ENCODE measurements at regions not wholly inside any gene's neighbourhood (a gene's known extent, or its start where the extent isn't known, plus 50 kb on each side); places are given as distances from the start of the nearest gene placed in this dataset.
"Not testable (repeated sequence)": the region's sequence is repeated elsewhere in the genome, so short reads cannot be mapped to it uniquely, and the experiment has no call there.

- in situ Hi-C loops (cut with HindIII; ENCODE audit: low sequenced_read_pairs) = no loop called here
Measured at GRCh38 chr3:67145738-67146137, 147.6 kb downstream of the KBTBD8 start.

GRCh38 chr3:67154429-67154828 lies 156.3 kb downstream of the KBTBD8 start:
- in situ Hi-C loops (cut with HindIII; ENCODE audit: low sequenced_read_pairs) = no loop called here

- in situ Hi-C loops (cut with HindIII; ENCODE audit: low sequenced_read_pairs) = no loop called here
Measured at GRCh38 chr3:67167481-67167880, 169.4 kb downstream of the KBTBD8 start.

GRCh38 chr3:67171841-67172240 lies 173.7 kb downstream of the KBTBD8 start:
- in situ Hi-C loops (cut with HindIII; ENCODE audit: low sequenced_read_pairs) = no loop called here

- in situ Hi-C loops (cut with HindIII; ENCODE audit: low sequenced_read_pairs) = not testable (repeated sequence)
Measured at GRCh38 chr3:67173130-67173529, 175.0 kb downstream of the KBTBD8 start.

GRCh38 chr3:67176396-67176795 lies 178.3 kb downstream of the KBTBD8 start:
- in situ Hi-C loops (cut with HindIII; ENCODE audit: low sequenced_read_pairs) = no loop called here

- in situ Hi-C loops (cut with HindIII; ENCODE audit: low sequenced_read_pairs) = no loop called here
Measured at GRCh38 chr3:67192466-67192865, 194.4 kb downstream of the KBTBD8 start.

GRCh38 chr3:67196677-67197076 lies 198.6 kb downstream of the KBTBD8 start:
- in situ Hi-C loops (cut with HindIII; ENCODE audit: low sequenced_read_pairs) = loop anchor here (5.0 kb wide), 1 partner anchor 76 kb away; no protein-coding TSS in a partner anchor

- in situ Hi-C loops (cut with HindIII; ENCODE audit: low sequenced_read_pairs) = loop anchor here (5.0 kb wide), 1 partner anchor 74 kb away; no protein-coding TSS in a partner anchor
Measured at GRCh38 chr3:67198374-67198773, 200.3 kb downstream of the KBTBD8 start.

GRCh38 chr3:67200618-67201017 lies 202.5 kb downstream of the KBTBD8 start:
- in situ Hi-C loops (cut with HindIII; ENCODE audit: low sequenced_read_pairs) = no loop called here

- in situ Hi-C loops (cut with HindIII; ENCODE audit: low sequenced_read_pairs) = no loop called here
Measured at GRCh38 chr3:67201026-67201425, 202.9 kb downstream of the KBTBD8 start.

GRCh38 chr3:67202053-67202452 lies 203.9 kb downstream of the KBTBD8 start:
- in situ Hi-C loops (cut with HindIII; ENCODE audit: low sequenced_read_pairs) = no loop called here

- in situ Hi-C loops (cut with HindIII; ENCODE audit: low sequenced_read_pairs) = no loop called here
Measured at GRCh38 chr3:67204951-67205350, 206.8 kb downstream of the KBTBD8 start.

GRCh38 chr3:67215690-67216089 lies 217.6 kb downstream of the KBTBD8 start:
- in situ Hi-C loops (cut with HindIII; ENCODE audit: low sequenced_read_pairs) = no loop called here

GRCh38 chr3:67227030-67227429 lies 228.9 kb downstream of the KBTBD8 start:
- in situ Hi-C loops (cut with HindIII; ENCODE audit: low sequenced_read_pairs) = no loop called here

GRCh38 chr3:67228136-67228535 lies 230.0 kb downstream of the KBTBD8 start:
- in situ Hi-C loops (cut with HindIII; ENCODE audit: low sequenced_read_pairs) = no loop called here

GRCh38 chr3:67232642-67233041 lies 234.5 kb downstream of the KBTBD8 start:
- in situ Hi-C loops (cut with HindIII; ENCODE audit: low sequenced_read_pairs) = no loop called here

- in situ Hi-C loops (cut with HindIII; ENCODE audit: low sequenced_read_pairs) = no loop called here
Measured at GRCh38 chr3:67239353-67239752, 241.2 kb downstream of the KBTBD8 start.

- in situ Hi-C loops (cut with HindIII; ENCODE audit: low sequenced_read_pairs) = no loop called here
Measured at GRCh38 chr3:67241084-67241483, 243.0 kb downstream of the KBTBD8 start.

- in situ Hi-C loops (cut with HindIII; ENCODE audit: low sequenced_read_pairs) = no loop called here
Measured at GRCh38 chr3:67244130-67244529, 246.0 kb downstream of the KBTBD8 start.

- in situ Hi-C loops (cut with HindIII; ENCODE audit: low sequenced_read_pairs) = no loop called here
Measured at GRCh38 chr3:67245545-67245944, 247.4 kb downstream of the KBTBD8 start.

GRCh38 chr3:67248726-67249125 lies 250.6 kb downstream of the KBTBD8 start:
- in situ Hi-C loops (cut with HindIII; ENCODE audit: low sequenced_read_pairs) = no loop called here

- in situ Hi-C loops (cut with HindIII; ENCODE audit: low sequenced_read_pairs) = not testable (repeated sequence)
Measured at GRCh38 chr3:67252906-67253305, 254.8 kb downstream of the KBTBD8 start.
